Esophagus squamous epithelium (tissue), 5 donors: ENCODE measurements at regions not wholly inside any gene's neighbourhood (a gene's known extent, or its start where the extent isn't known, plus 50 kb on each side); places are given as distances from the start of the nearest gene placed in this dataset.

Source experiments
- DNase-seq: peaks from one replicate; lab custom pipeline; 2025; lab: John Stamatoyannopoulos, UW
- H3K27ac ChIP-seq, 4 donors: fragments of 200-600 bp; sonication (generic); one replicate each; pipeline ENCODE4 v1.5.1; 2016 to 2019; ENCODE audit warnings: mild to moderate bottlenecking in 1 of 4
- H3K27me3 ChIP-seq, 4 donors: fragments of 200-600 bp; sonication (generic); 1 replicate in 3 of 4; 2 replicates in 1 of 4; pipeline versions ENCODE4 v1.5.1 to v1.6.0; 2017 to 2021; ENCODE audit warnings: antibody characterized with exemption in 1 of 4
- H3K36me3 ChIP-seq, 3 donors: fragments of 200-600 bp; sonication (generic); one replicate each; pipeline ENCODE4 v1.5.1; 2016 to 2019
- H3K4me1 ChIP-seq, 3 donors: fragments of 200-600 bp; sonication (generic); one replicate each; pipeline ENCODE4 v1.5.1; 2017 to 2019
- H3K4me3 ChIP-seq, 4 donors: fragments of 200-600 bp; sonication (generic); 1 replicate in 3 of 4; 2 replicates in 1 of 4; pipeline ENCODE4 v1.5.1; 2016 to 2019; ENCODE audit warnings: mild to moderate bottlenecking in 2 of 4, moderate library complexity in 1 of 4
- H3K9me3 ChIP-seq, 3 donors: fragments of 200-600 bp; sonication (generic); one replicate each; pipeline ENCODE4 v1.5.1; 2016 to 2019
- CTCF ChIP-seq, 6 experiments: fragments of 450-650 bp in 4 of 6; fragments of 200-600 bp in 2 of 6; sonication (generic) in 2 of 6; IDR thresholded peaks; one replicate each; pipeline ENCODE4 v1.5.1; 2016 to 2019; ENCODE audit warnings: antibody characterized with exemption in 6 of 6, mild to moderate bottlenecking in 4 of 6, moderate library complexity in 4 of 6
- POLR2A ChIP-seq, 4 donors: fragments of 450-650 bp; IDR thresholded peaks; one replicate each; pipeline ENCODE4 v1.6.1; 2017; ENCODE audit warnings: antibody characterized with exemption in 4 of 4, mild to moderate bottlenecking in 4 of 4, moderate library complexity in 3 of 4
- WGBS, 2 donors: methylation state at CpG; one replicate each; pipeline ENCODE4 v1.1.5; 2018; 5-methylcytosine and 5-hydroxymethylcytosine counted together
- intact Hi-C: fragments of 100-400 bp; cut with DNase I; formaldehyde crosslinking; loops from one replicate; pipeline ENCODE4 v1.15.0; 2022
- donor health status: DM: yes; HTN: yes; CAD: no.

GRCh38 chr1:4908486-4908885 is 254.1 kb downstream of the AJAP1 start:
- intact Hi-C loops, result no loop called here
- Histone ChIP-seq H3K27ac (no peak overlapping the region), H3K4me3 (no peak overlapping the region), H3K4me1 (no peaks in the 10 kb centered on the region), H3K36me3 (no peaks in the 10 kb centered on the region), H3K27me3 (no peaks in the 10 kb centered on the region), H3K9me3 (no peaks in the 10 kb centered on the region)
- TF ChIP-seq POLR2A (IDR thresholded peaks at IDR 0.05) (no peak), CTCF (IDR thresholded peaks at IDR 0.05) (no peak)
- no peak for DNase-seq
- 81% methylated on average over 13 of the region's 13 CpGs for WGBS, 2 donors

GRCh38 chr1:4894566-4894965 is 240.2 kb downstream of the AJAP1 start:
- TF ChIP-seq POLR2A (IDR thresholded peaks at IDR 0.05) (no peak), CTCF (IDR thresholded peaks at IDR 0.05) (no peak)
- intact Hi-C loops, result no loop called here
- no peak for DNase-seq
- Histone ChIP-seq H3K4me3 (no peak overlapping the region), H3K27me3 (peaks cover 0 to 12% (median 0%) of the 10 kb centered on the region in 4 donors), H3K9me3 (no peaks in the 10 kb centered on the region), H3K36me3 (no peaks in the 10 kb centered on the region), H3K27ac (no peak overlapping the region), H3K4me1 (no peaks in the 10 kb centered on the region)
- WGBS, 2 donors, result 33 to 43% methylated on average over 4 of the region's 4 CpGs

- TF ChIP-seq POLR2A (IDR thresholded peaks at IDR 0.05), result no peak
- no peak for TF ChIP-seq CTCF (IDR thresholded peaks at IDR 0.05)
- no peaks in the 10 kb centered on the region for H3K9me3 ChIP-seq
- peaks cover 0 to 23% (median 0%) of the 10 kb centered on the region in 4 donors for H3K27me3 ChIP-seq
- no peak overlapping the region for H3K4me3 ChIP-seq
- WGBS, 2 donors, result 71 to 75% methylated on average over 8 of the region's 8 CpGs
- intact Hi-C loops, result no loop called here
- no peak for DNase-seq
- no peak overlapping the region for H3K27ac ChIP-seq
- peaks cover 0 to 10% (median 0%) of the 10 kb centered on the region in 3 donors for H3K4me1 ChIP-seq
- no peaks in the 10 kb centered on the region for H3K36me3 ChIP-seq
Measured at GRCh38 chr1:4880626-4881025, 226.2 kb downstream of the AJAP1 start.

- DNase-seq, result no peak
- Histone ChIP-seq H3K4me1 (peaks cover 0 to 10% (median 0%) of the 10 kb centered on the region in 3 donors), H3K36me3 (no peaks in the 10 kb centered on the region), H3K27ac (no peak overlapping the region), H3K27me3 (peaks cover 0 to 19% (median 0%) of the 10 kb centered on the region in 4 donors), H3K9me3 (no peaks in the 10 kb centered on the region), H3K4me3 (no peak overlapping the region)
- intact Hi-C loops, result no loop called here
- TF ChIP-seq CTCF (IDR thresholded peaks at IDR 0.05) (no peak), POLR2A (IDR thresholded peaks at IDR 0.05) (no peak)
- WGBS, 2 donors, result 65 to 67% methylated on average over 2 to 3 of the region's 3 CpGs
Measured at GRCh38 chr1:4877426-4877825, 223.0 kb downstream of the AJAP1 start.

- H3K4me3 ChIP-seq, result no peak overlapping the region
- H3K27me3 ChIP-seq, result no peaks in the 10 kb centered on the region
- no peak for DNase-seq
- H3K4me1 ChIP-seq, result no peaks in the 10 kb centered on the region
- TF ChIP-seq POLR2A (IDR thresholded peaks at IDR 0.05), result no peak
- no peak for TF ChIP-seq CTCF (IDR thresholded peaks at IDR 0.05)
- no peak overlapping the region for H3K27ac ChIP-seq
- WGBS, 2 donors, result 67 to 69% methylated on average over 2 to 3 of the region's 3 CpGs
- no peaks in the 10 kb centered on the region for H3K36me3 ChIP-seq
- intact Hi-C loops, result no loop called here
- H3K9me3 ChIP-seq, result no peaks in the 10 kb centered on the region
Measured at GRCh38 chr1:4871373-4871772, 217.0 kb downstream of the AJAP1 start.
